LHCN-M2 (cell line): ENCODE measurements at regions not wholly inside any gene's neighbourhood (a gene's known extent, or its start where the extent isn't known, plus 50 kb on each side); places are given as distances from the start of the nearest gene placed in this dataset.
"Not testable (repeated sequence)": the region's sequence is repeated elsewhere in the genome, so short reads cannot be mapped to it uniquely, and the experiment has no call there.

Source experiments
- DNase-seq: peaks from one replicate; pipeline ENCODE4 v3.0.0-alpha.2; 2012; ENCODE audit warnings: low read depth

GRCh38 chr10:2358586-2358985 is 621.3 kb upstream of the ADARB2 start:
- no peak for DNase-seq

- DNase-seq = no peak
Observed at GRCh38 chr10:2356670-2357069, 619.3 kb upstream of the ADARB2 start.

- DNase-seq = no peak
Observed at GRCh38 chr10:2351566-2351965, 614.2 kb upstream of the ADARB2 start.

GRCh38 chr10:2342206-2342605 is 604.9 kb upstream of the ADARB2 start:
- DNase-seq = no peak

- no peak for DNase-seq
Observed at GRCh38 chr10:2340831-2341647, 603.7 kb upstream of the ADARB2 start.

- no peak for DNase-seq
Observed at GRCh38 chr10:2335626-2336025, 598.3 kb upstream of the ADARB2 start.

GRCh38 chr10:2334575-2334974 is 597.2 kb upstream of the ADARB2 start:
- DNase-seq = no peak

GRCh38 chr10:2329082-2329481 is 591.8 kb upstream of the ADARB2 start:
- no peak for DNase-seq

GRCh38 chr10:2326411-2326810 is 589.1 kb upstream of the ADARB2 start:
- no peak for DNase-seq

- not testable (repeated sequence) for DNase-seq
Observed at GRCh38 chr10:2315045-2315485, 577.7 kb upstream of the ADARB2 start.

GRCh38 chr10:2306081-2306480 is 568.8 kb upstream of the ADARB2 start:
- no peak for DNase-seq

GRCh38 chr10:2303169-2303568 is 565.8 kb upstream of the ADARB2 start:
- DNase-seq = no peak

- no peak for DNase-seq
Observed at GRCh38 chr10:2301227-2301626, 563.9 kb upstream of the ADARB2 start.

- DNase-seq = no peak
Observed at GRCh38 chr10:2300231-2300630, 562.9 kb upstream of the ADARB2 start.

- DNase-seq = no peak
Observed at GRCh38 chr10:2296179-2296891, 559.0 kb upstream of the ADARB2 start.

- no peak for DNase-seq
Observed at GRCh38 chr10:2294739-2295138, 557.4 kb upstream of the ADARB2 start.

- no peak for DNase-seq
Observed at GRCh38 chr10:2284071-2284470, 546.7 kb upstream of the ADARB2 start.

GRCh38 chr10:2282202-2282601 is 544.9 kb upstream of the ADARB2 start:
- DNase-seq = no peak

- DNase-seq = no peak
Observed at GRCh38 chr10:2280713-2281300, 543.5 kb upstream of the ADARB2 start.

GRCh38 chr10:2279711-2280110 is 542.4 kb upstream of the ADARB2 start:
- DNase-seq = no peak

- DNase-seq = no peak
Observed at GRCh38 chr10:2278363-2278762, 541.0 kb upstream of the ADARB2 start.

GRCh38 chr10:2263561-2263960 is 526.2 kb upstream of the ADARB2 start:
- DNase-seq = no peak

GRCh38 chr10:2262878-2263277 is 525.6 kb upstream of the ADARB2 start:
- DNase-seq = no peak
